ENCODE measurements at regions not wholly inside any gene's neighbourhood (a gene's known extent, or its start where the extent isn't known, plus 50 kb on each side); places are given as distances from the start of the nearest gene placed in this dataset.

DNA sequence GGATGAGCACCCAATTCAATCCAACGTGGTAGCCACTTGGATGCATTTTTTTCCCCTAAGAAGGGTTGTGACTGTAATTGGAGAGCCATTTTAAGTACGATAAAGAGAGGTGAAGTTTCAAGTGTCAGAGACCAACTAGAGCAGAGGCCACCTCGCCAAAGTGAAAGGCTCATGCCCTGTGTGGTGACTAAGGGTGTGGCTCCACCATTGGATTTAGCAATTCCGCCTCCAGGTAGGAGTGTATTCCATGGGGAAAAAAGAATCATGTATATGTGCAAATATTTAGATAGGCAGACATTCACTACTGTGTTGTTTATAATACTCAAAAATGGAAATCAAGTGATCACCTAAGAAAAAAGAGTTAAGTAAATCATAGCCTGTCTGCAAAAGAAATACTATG, 53.1 kb upstream of the S1PR3 start:
- TF ChIP-seq TAF1 (IDR thresholded peaks at IDR 0.05; ENCODE audit: borderline replicate concordance, insufficient read depth, low read length) = no peak
- TF ChIP-seq SIN3A (IDR thresholded peaks at IDR 0.05; ENCODE audit: borderline replicate concordance, insufficient read depth, low read length) = no peak
- no peak for TF ChIP-seq FOXP2 (optimal IDR thresholded peaks at IDR 0.05; ENCODE audit: borderline replicate concordance, extremely low read depth, extremely low read length, insufficient read depth)
- TF ChIP-seq, protein P1, sequence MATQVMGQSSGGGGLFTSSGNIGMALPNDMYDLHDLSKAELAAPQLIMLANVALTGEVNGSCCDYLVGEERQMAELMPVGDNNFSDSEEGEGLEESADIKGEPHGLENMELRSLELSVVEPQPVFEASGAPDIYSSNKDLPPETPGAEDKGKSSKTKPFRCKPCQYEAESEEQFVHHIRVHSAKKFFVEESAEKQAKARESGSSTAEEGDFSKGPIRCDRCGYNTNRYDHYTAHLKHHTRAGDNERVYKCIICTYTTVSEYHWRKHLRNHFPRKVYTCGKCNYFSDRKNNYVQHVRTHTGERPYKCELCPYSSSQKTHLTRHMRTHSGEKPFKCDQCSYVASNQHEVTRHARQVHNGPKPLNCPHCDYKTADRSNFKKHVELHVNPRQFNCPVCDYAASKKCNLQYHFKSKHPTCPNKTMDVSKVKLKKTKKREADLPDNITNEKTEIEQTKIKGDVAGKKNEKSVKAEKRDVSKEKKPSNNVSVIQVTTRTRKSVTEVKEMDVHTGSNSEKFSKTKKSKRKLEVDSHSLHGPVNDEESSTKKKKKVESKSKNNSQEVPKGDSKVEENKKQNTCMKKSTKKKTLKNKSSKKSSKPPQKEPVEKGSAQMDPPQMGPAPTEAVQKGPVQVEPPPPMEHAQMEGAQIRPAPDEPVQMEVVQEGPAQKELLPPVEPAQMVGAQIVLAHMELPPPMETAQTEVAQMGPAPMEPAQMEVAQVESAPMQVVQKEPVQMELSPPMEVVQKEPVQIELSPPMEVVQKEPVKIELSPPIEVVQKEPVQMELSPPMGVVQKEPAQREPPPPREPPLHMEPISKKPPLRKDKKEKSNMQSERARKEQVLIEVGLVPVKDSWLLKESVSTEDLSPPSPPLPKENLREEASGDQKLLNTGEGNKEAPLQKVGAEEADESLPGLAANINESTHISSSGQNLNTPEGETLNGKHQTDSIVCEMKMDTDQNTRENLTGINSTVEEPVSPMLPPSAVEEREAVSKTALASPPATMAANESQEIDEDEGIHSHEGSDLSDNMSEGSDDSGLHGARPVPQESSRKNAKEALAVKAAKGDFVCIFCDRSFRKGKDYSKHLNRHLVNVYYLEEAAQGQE (IDR thresholded peaks at IDR 0.05; ENCODE audit: insufficient read depth in 1 of 2, low read depth in 2 of 2, low read length in 2 of 2) = no peak
- no peak for TF ChIP-seq POLR2AphosphoS5 (IDR thresholded peaks at IDR 0.05; ENCODE audit: low read depth, low read length)

Data from PFSK-1 (cell line).